HG02981 (cell line): ENCODE measurements at regions not wholly inside any gene's neighbourhood (a gene's known extent, or its start where the extent isn't known, plus 50 kb on each side); places are given as distances from the start of the nearest gene placed in this dataset.
"Not testable (repeated sequence)": the region's sequence is repeated elsewhere in the genome, so short reads cannot be mapped to it uniquely, and the experiment has no call there.

Source experiments
- ATAC-seq: cut with Tn5 transposase; IDR thresholded peaks from one replicate; pipeline ENCODE4 v1.9.1; 2021; ENCODE audit warnings: mild to moderate bottlenecking, moderate library complexity; ENCODE audit not compliant: unreplicated experiment

GRCh38 chr7:153510674-153511073, 541.5 kb upstream of the DPP6 start:
- ATAC-seq = no peak

GRCh38 chr7:153514032-153514431, 538.2 kb upstream of the DPP6 start:
- ATAC-seq = no peak

DNA sequence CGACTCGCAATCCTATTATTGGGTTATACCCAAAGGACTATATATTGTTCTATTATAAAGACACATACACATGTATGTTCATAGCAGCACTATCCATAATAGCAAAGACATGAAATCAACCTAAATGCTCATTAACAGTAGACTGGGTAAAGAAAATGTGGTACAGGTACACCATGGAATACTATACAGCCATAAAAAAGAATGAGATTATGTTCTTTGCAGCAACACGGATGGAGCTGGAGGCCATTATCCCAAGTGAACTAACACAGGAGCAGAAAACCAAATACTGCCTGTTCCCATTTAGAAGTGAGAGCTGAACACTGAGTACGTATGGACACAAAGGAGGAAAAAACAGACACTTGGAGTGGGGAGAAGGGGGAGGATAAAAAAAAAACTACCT, 536.8 kb upstream of the DPP6 start:
- no peak for ATAC-seq

- no peak for ATAC-seq
These were observed 533.8 kb upstream of the DPP6 start for GRCh38 chr7:153518201-153518984.

- no peak for ATAC-seq
These were observed 530.8 kb upstream of the DPP6 start for GRCh38 chr7:153521370-153521769.

GRCh38 chr7:153522261-153522660, 529.9 kb upstream of the DPP6 start:
- no peak for ATAC-seq

DNA sequence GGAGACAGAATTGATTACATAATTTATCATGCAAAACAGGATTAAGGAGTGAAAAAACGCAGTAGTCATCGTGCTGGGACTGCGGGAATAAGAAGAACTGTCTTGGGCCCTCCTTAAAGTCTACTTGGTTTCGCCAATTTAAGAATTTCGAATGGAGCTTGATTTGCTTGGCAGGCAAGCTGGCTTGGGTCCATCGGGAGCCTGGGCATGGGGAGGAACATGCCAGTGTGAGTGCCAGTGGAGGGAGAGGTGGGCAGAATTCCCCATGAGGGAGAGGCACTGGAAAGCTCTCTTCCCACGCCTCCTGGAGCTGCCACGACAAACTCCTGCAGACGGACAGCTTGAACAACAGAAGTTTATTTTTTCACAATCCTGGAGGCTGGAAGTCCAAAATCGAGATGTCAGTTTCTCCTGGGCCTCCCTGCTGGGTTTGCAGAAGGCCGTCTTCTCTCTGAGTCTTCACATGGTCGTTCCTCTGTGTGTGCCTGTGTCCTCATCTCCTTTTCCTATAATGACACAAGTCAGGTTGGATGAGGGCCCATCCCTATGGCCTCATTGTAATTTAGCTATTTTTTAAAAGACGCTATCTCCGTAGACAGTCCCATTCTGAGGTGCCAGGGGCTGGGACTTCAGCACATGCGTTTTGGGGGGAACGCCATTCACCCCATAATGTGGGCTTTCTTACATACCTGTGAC, 528.7 kb upstream of the DPP6 start:
- ATAC-seq = no peak

DNA sequence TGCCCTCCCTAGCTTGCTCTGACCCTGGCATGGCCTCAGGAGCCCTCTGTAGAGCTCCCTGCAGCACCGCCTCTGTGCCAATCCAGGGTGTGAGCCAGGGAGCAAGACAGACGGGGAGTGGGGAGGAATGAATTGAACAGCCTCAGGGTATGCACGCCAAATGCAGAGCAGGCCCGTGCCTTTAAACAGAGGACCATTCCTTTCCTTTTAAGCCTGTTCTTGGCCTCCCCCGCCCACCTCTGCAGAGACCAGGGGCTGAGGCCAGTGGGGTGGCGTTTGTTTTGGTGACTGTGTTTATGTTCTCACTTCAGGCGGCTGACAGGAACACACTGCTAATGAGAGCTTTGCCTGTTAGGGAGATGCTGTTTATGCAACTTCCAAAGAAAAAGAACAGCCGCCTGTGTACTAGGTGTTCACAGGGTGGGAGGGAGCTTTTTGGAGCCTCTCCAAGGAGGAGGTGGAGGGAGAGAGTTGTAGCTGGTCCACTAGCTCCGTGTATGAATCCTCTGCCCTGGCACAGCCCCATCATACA, 528.1 kb upstream of the DPP6 start:
- no peak for ATAC-seq

DNA sequence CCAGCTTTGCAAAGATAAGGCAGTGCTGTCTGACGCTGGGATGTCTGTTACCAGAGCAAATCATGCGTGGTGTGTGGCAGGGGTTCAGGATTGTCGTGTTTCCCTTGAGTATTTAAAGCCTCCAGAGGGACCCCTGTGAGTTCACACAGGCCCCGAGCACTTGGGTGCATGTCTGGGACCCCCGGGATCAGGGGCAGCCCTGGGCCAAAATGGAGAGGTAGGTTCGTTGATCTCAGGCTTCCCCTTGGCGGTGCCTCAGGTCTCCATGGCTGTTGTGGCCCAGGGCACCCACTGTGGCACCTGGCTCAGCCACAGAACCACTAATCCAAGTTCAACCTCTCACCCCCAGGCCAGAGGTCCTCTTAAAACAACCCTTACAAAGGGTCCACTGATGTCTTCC, 523.1 kb upstream of the DPP6 start:
- ATAC-seq = no peak

DNA sequence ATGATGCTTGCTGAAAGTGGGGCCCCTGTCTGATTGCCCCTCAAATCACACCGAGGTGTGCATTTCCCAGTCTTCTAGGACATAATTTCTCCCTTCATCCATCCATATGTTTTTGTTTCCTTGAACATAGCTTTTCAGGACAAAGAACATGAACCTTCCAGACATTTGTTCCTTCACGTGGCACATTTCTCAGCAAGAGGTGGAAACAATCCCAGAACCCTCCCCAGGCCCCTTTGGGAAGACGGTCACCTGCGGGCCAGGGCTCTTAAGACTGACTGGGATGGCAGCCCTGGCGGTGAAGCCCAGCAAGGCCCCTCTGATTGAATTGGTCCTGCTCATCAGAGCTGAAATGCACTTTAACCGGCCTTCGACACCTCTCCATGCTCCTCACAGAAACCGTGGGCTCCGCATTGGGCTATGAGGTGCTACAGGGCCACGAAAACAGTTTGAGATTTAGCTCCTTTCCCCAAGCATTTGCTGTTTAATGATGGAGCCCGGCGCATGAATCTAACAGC, 522.5 kb upstream of the DPP6 start:
- ATAC-seq = no peak

DNA sequence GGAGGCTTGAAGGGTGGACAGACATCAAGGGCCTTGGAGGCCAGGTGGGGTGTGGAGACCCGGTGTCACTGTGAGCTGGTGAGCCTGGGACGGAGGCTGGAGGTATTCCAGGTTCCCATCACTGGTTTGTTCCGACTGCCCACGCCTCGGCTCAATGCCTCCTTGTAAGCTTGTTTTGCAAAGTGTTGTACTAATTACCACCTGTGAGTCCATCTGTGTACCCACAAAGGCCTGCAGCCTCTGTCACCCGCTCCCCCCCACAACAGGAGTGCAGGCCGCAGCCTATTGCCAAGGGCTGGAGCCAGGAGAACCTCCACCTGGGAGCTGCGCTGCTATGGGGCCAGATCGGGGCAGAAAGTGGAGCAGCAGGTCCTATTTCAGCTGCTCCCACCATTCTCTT, 521.8 kb upstream of the DPP6 start:
- ATAC-seq = no peak

DNA sequence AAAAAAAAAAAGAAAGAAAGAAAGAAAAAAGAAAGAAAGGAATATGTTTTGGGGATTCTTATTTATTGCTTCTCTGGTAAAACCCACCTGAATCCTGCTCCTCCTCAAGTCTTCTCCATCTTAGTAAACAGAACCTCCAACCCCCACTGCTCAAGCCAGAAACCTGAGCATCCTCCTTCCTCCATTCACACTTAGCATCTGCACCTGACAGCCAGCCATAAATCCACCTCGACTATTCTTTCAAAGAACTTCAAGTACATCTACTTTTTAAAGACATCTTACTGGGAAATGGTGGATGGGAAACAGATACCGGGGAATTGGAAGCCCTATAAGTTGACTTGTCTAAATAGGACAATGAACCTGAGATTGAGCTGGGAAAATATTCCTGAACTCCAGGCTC, 519.9 kb upstream of the DPP6 start:
- ATAC-seq = no peak

DNA sequence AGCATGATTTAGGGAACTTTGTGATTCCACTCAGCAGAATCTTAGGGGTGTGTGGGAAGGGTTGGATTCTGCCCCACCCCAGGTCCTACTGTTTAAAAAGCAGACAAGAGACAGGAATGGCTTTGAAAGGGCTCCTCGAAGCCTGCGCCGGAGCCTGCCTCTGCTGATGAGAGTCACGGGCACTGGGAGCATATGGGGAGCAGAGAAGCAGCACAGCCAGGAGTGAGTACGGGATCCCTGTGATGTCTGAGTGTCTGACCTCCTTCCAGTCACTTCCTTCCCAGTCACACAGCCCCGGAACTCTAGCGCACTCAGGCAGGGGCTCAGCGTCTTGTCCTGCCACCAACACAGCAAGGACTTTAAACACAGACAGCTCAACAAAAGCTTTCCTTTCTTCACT, 514.9 kb upstream of the DPP6 start:
- ATAC-seq = no peak

DNA sequence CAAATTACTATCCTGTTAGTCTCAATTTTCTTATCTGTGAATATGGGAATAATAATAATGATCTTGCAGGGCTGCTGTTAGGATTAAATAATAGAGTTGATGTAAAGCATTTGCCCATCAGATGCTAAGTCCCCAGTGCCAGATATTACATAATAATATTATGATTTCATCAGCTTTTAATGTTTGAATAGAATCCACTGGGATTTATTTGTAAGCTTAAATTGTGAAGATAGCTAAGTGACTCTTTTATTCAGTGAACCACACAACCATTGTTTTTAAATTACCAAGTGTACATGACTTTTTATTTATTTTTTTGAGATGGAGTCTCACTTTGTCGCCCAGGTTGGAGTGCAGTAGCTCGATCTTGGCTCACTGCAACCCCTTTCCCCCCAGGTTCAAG, 510.3 kb upstream of the DPP6 start:
- no peak for ATAC-seq

DNA sequence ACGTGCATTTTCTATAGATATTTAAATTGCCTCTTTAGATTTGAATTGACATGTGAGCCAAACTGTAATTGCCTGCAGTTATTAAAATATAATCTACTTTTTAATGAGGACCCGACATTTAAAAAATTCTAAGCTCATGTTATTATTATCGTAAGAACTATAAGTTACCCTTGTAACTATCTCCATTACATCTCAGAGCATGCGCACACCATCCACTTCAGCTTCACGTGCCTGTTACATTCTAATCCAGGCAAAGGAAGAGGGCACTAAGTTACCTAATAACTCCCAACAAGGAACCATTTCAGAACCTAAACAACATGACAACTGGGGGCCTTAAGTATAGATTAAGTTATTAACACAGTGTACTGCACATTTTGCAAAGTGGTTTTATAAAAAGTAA, 509.0 kb upstream of the DPP6 start:
- no peak for ATAC-seq

GRCh38 chr7:153550173-153550572, 502.0 kb upstream of the DPP6 start:
- ATAC-seq = no peak

DNA sequence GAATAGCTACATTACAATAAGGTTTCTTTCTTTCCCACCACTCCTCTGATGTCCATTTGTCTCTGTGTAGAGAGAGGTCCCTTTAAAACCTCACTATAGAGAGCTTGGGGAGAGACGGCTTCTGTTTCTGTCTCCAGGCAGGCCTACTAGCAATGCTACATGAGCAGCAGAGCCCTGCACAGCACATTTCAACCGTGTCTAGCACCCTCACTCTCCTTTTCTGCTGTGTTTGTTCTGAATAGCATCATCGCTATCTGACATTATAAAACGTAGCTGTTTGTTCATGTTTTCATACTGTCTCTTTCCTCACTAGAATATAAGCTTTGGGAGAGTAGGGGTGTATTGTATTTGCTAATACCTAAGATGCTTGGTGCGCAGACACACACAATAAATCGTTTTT, 487.8 kb upstream of the DPP6 start:
- ATAC-seq = no peak

DNA sequence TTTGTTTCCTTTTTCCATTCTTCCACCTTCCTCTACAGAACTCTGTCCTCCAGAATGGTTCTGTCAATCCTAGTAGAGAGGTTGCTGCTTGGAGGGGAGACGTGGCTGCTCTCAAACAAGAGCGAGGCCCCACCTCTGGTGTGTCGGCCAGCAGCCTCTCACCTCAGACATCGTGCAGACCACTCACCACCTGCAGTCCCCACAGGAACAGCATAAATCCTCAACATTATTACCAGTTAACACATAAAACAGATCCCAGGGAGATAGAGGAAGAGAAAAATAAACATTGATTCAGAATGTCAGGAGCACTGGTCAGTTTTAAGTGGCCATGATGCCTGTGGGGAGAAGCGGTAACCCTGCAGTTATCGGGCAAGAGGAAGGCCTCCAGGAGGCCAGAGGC, 485.9 kb upstream of the DPP6 start:
- ATAC-seq = no peak

DNA sequence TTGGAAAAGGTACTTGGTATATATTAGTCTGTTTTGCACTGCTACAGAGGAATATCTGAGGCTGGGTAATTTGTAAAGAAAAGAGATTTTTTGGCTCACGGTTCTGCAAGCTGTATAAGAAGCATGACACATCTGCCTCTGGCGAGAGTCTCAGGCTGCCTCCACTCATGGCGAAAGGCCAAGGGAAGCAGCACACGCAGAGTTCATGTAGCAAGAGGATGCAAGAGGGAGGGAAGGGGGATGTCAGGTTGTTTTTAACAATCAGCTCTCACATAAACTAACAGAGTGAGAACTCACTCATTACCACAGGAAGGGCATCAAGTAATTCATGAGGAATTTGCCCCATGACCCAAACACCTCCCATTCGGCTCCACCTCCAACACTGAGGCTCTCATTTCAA, 484.8 kb upstream of the DPP6 start:
- no peak for ATAC-seq

- ATAC-seq = not testable (repeated sequence)
These were observed 482.7 kb upstream of the DPP6 start for GRCh38 chr7:153569520-153569919.

DNA sequence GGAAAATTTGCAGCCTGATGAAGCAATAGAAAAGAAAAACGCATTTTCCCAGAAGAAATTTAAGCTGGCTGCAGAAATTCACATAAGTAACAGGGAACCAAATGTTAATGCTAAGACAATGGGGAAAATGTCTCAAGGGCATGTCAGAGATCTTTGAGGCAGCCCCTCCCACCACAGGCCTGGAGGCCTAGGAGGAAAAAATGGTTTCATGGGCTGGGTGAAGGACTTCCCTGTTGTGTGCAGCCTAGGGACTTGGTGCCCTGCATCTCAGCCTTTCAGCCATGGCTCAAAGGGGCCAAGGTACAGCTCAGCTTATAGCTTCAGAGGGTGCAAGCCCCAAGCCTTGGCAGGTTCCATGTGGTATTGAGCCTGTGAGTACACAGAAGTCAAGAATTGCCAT, 476.1 kb upstream of the DPP6 start:
- ATAC-seq = no peak

GRCh38 chr7:153581419-153581818, 470.8 kb upstream of the DPP6 start:
- no peak for ATAC-seq
